IMR-90 (cell line): ENCODE measurements at regions not wholly inside any gene's neighbourhood (a gene's known extent, or its start where the extent isn't known, plus 50 kb on each side); places are given as distances from the start of the nearest gene placed in this dataset.

Experiments
- BHLHE40 ChIP-seq: fragments of 150-350 bp; IDR thresholded peaks from 2 replicates; pipeline ENCODE4 v1.6.1; 2016; ENCODE audit warnings: mild to moderate bottlenecking, low read depth, low read length
- CEBPB ChIP-seq: IDR thresholded peaks from 2 replicates; pipeline ENCODE4 v1.6.1; 2012; ENCODE audit warnings: low read depth, low read length, improper control_type of control experiment
- CTCF ChIP-seq: conservative IDR thresholded peaks from 2 replicates; pipeline ENCODE4 v1.5.1; 2012; ENCODE audit warnings: mild to moderate bottlenecking, low read depth, low read length, improper control_type of control experiment
- ELK1 ChIP-seq: fragments of 150-350 bp; IDR thresholded peaks from 2 replicates; pipeline ENCODE4 v1.6.1; 2016; ENCODE audit warnings: low read depth, mild to moderate bottlenecking, low read length, moderate library complexity, borderline replicate concordance
- FOS ChIP-seq: fragments of 150-350 bp; IDR thresholded peaks from 2 replicates; pipeline ENCODE4 v1.6.1; 2016; ENCODE audit warnings: low read depth, low read length
- MAFK ChIP-seq: IDR thresholded peaks from 2 replicates; pipeline ENCODE4 v1.6.1; 2012; ENCODE audit warnings: low read depth, low read length, improper control_type of control experiment
- MAZ ChIP-seq: IDR thresholded peaks from 2 replicates; pipeline ENCODE4 v1.6.1; 2012; ENCODE audit warnings: low read depth, mild to moderate bottlenecking, low read length, improper control_type of control experiment, moderate library complexity, borderline replicate concordance
- MXI1 ChIP-seq: IDR thresholded peaks from 2 replicates; pipeline ENCODE4 v1.6.1; 2012; ENCODE audit warnings: low read depth, mild to moderate bottlenecking, low read length, moderate library complexity, borderline replicate concordance
- POLR2A ChIP-seq: IDR thresholded peaks from 2 replicates; pipeline ENCODE4 v1.6.1; 2012; ENCODE audit warnings: mild to moderate bottlenecking, low read depth, low read length
- RAD21 ChIP-seq: IDR thresholded peaks from 2 replicates; pipeline ENCODE4 v1.6.1; 2012; ENCODE audit warnings: low read length, improper control_type of control experiment
- RCOR1 ChIP-seq: IDR thresholded peaks from 2 replicates; pipeline ENCODE4 v1.6.1; 2012; ENCODE audit warnings: mild to moderate bottlenecking, low read length, improper control_type of control experiment; ENCODE audit not compliant: insufficient replicate concordance
- RFX5 ChIP-seq: IDR thresholded peaks from 2 replicates; pipeline ENCODE4 v1.8.0; 2012; ENCODE audit warnings: low read depth, mild to moderate bottlenecking, low read length, moderate library complexity
- SMC3 ChIP-seq: fragments of 150-350 bp; IDR thresholded peaks from 2 replicates; pipeline ENCODE4 v1.6.1; 2016; ENCODE audit warnings: low read depth, mild to moderate bottlenecking, antibody characterized with exemption, low read length, moderate library complexity
- USF2 ChIP-seq: fragments of 150-350 bp; IDR thresholded peaks from 2 replicates; pipeline ENCODE4 v1.6.1; 2017; ENCODE audit warnings: mild to moderate bottlenecking, antibody characterized with exemption, low read length, low read depth

- TF ChIP-seq POLR2A (no peak), CTCF (no peak), USF2 (no peak), RFX5 (no peak), RAD21 (no peak), CEBPB (no peak), RCOR1 (no peak), BHLHE40 (no peak), FOS (no peak), SMC3 (no peak), MXI1 (no peak), MAFK (no peak), ELK1 (no peak), MAZ (no peak)
Observed at GRCh38 chr5:12323637-12324229, 419.5 kb upstream of the CTNND2 start.
